Left lung (tissue), 4 donors: ENCODE measurements at regions not wholly inside any gene's neighbourhood (a gene's known extent, or its start where the extent isn't known, plus 50 kb on each side); places are given as distances from the start of the nearest gene placed in this dataset.

Experiments used
- ATAC-seq: fragments of 200-7000 bp; cut with Tn5 transposase; one replicate; pipeline ENCODE4 v1.9.1; 2020; ENCODE audit warnings: moderate library complexity
- DNase-seq, 4 donors: peaks; one replicate each; pipeline ENCODE4 v3.0.0-alpha.2; 2013 to 2020
- H3K27ac ChIP-seq, 2 donors: fragments of 200-600 bp; sonication (generic) in 1 of 2; one replicate each; pipeline versions ENCODE4 v1.5.0 to v1.8.0; 2020 to 2021
- H3K27me3 ChIP-seq, 2 donors: fragments of 200-600 bp; sonication (generic) in 1 of 2; one replicate each; pipeline versions ENCODE4 v1.5.0 to v1.8.0; 2020 to 2021
- H3K36me3 ChIP-seq, 2 donors: fragments of 200-600 bp; sonication (generic) in 1 of 2; one replicate each; pipeline versions ENCODE4 v1.5.0 to v1.8.0; 2020 to 2021
- H3K4me1 ChIP-seq, 2 donors: fragments of 200-600 bp; one replicate each; pipeline ENCODE4 v1.8.0; 2021
- H3K4me3 ChIP-seq, 2 donors: fragments of 200-600 bp; sonication (generic) in 1 of 2; one replicate each; pipeline versions ENCODE4 v1.5.0 to v1.8.0; 2020 to 2021; ENCODE audit warnings: mild to moderate bottlenecking in 1 of 2
- H3K9me3 ChIP-seq, 2 donors: fragments of 200-600 bp; sonication (generic) in 1 of 2; one replicate each; pipeline versions ENCODE4 v1.5.0 to v1.8.0; 2020 to 2021
- intact Hi-C, 2 donors: fragments of 100-400 bp; cut with DNase I; formaldehyde crosslinking; loops; one replicate each; pipeline versions ENCODE4 v1.11.2 to v1.14.2; 2022
- TF ChIP-seq, protein P1 (sequence below), 2 donors: fragments of 200-600 bp; sonication (generic) in 1 of 2; IDR thresholded peaks; one replicate each; pipeline versions ENCODE4 v1.5.0 to v1.8.0; 2021; ENCODE audit warnings: antibody characterized with exemption in 2 of 2
- donor health status: DM: no; HTN: yes; CAD: no.
- donor health status: DM: no; HTN: no; CAD: no.

DNA sequence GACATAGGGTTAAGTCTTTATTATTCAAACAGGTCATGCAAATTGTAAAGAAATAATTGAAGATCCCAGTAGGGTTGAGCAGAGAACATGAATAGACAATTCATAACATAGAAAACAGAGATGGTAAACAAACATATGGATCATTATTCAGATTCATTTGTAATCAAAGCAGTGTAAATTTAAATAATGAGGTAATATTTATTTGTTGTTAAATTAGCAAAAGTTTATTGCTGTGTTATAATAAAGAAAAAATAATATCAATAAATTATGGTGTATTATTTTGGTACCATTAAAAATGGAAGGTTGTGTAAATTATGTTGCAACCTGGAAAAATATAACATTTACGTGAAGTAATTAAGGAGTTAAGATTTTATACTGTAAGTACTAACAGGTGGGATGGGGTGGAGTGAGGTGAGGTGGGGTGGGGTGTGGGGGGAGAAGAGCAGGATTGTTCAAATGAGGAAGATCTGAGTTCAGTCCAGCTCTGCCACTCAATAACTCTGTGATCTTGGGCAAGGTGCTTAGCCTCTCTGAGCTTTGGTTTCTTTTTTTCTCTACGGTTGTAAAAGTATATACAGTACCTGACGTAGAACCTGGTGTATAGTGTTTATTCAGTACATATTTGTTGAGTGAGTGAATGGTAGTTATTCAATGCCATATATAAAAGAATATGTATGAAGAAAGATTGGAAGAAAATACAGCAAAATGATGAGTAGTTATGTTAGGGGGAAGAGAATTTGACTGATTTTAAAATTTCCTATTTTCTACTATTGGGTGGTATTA lies 140.3 kb upstream of the KIF26B start:
- intact Hi-C loops = no loop called here
- no peaks in the 10 kb centered on the region for H3K27me3 ChIP-seq
- DNase-seq (no peak), ATAC-seq (no peak)
- no peak overlapping the region for H3K4me3 ChIP-seq
- no peaks in the 10 kb centered on the region for H3K4me1 ChIP-seq
- no peaks in the 10 kb centered on the region for H3K9me3 ChIP-seq
- H3K36me3 ChIP-seq = no peaks in the 10 kb centered on the region
- H3K27ac ChIP-seq = no peak overlapping the region
- TF ChIP-seq, protein P1, sequence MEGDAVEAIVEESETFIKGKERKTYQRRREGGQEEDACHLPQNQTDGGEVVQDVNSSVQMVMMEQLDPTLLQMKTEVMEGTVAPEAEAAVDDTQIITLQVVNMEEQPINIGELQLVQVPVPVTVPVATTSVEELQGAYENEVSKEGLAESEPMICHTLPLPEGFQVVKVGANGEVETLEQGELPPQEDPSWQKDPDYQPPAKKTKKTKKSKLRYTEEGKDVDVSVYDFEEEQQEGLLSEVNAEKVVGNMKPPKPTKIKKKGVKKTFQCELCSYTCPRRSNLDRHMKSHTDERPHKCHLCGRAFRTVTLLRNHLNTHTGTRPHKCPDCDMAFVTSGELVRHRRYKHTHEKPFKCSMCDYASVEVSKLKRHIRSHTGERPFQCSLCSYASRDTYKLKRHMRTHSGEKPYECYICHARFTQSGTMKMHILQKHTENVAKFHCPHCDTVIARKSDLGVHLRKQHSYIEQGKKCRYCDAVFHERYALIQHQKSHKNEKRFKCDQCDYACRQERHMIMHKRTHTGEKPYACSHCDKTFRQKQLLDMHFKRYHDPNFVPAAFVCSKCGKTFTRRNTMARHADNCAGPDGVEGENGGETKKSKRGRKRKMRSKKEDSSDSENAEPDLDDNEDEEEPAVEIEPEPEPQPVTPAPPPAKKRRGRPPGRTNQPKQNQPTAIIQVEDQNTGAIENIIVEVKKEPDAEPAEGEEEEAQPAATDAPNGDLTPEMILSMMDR (IDR thresholded peaks at IDR 0.05) = no peak

DNA sequence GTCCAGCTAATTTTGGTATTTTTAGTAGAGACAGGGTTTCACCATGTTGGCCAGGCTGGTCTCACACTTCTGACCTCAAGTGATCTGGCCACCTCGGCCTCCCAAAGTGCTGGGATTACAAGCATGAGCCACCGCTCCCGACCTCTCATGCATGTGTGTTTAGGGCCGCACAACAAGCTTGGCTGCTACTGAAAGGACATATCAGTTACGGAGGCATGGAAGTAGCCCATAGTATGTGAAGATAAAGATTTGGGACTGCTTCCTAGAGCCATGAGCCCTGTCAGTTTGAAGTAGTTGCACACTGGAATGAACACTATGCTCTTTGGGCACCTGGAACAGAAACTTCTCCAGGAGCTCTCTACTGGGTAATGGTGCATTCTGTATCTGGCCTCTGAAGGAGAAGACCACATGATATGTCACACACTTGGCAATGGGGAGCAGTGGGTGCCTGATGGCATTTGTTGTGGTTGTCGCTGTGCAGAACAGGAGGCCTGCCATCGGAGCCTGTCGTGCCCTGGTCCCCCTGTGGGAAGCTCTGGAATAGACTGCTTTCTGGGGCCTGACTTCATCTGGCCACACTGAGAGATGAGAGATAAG lies 144.7 kb upstream of the KIF26B start:
- Histone ChIP-seq H3K4me3 (no peak overlapping the region), H3K9me3 (no peaks in the 10 kb centered on the region), H3K27me3 (no peaks in the 10 kb centered on the region), H3K4me1 (no peaks in the 10 kb centered on the region), H3K36me3 (no peaks in the 10 kb centered on the region), H3K27ac (no peak overlapping the region)
- no peak for ATAC-seq
- intact Hi-C loops = no loop called here
- TF ChIP-seq, protein P1 (IDR thresholded peaks at IDR 0.05) = no peak
- DNase-seq = no peak

DNA sequence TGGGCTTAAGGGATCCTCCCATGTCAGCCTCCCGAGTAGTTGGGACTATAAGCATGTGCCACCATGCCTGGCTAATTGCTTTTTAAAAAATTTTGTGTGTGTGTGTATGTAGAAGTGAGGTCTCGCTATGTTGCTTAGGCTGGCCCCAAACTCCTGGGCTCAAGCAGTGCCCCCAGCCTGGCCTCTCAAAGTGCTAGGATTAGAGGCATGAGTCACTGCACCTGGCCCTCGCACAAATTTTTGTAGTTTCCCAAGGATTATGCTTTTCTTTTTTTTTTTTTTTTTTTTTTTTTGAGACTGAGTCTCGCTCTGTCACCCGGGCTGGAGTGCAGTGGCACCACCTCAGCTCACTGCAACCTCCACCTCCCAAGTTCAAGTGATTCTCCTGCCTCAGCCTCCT lies 144.4 kb upstream of the HNRNPU start:
- H3K4me1 ChIP-seq = no peaks in the 10 kb centered on the region
- no peaks in the 10 kb centered on the region for H3K36me3 ChIP-seq
- no peaks in the 10 kb centered on the region for H3K9me3 ChIP-seq
- H3K4me3 ChIP-seq = no peak overlapping the region
- ATAC-seq = no peak
- no peaks in the 10 kb centered on the region for H3K27me3 ChIP-seq
- no peak for DNase-seq
- intact Hi-C loops = no loop called here
- H3K27ac ChIP-seq = no peak overlapping the region
- TF ChIP-seq, protein P1 (IDR thresholded peaks at IDR 0.05) = no peak

DNA sequence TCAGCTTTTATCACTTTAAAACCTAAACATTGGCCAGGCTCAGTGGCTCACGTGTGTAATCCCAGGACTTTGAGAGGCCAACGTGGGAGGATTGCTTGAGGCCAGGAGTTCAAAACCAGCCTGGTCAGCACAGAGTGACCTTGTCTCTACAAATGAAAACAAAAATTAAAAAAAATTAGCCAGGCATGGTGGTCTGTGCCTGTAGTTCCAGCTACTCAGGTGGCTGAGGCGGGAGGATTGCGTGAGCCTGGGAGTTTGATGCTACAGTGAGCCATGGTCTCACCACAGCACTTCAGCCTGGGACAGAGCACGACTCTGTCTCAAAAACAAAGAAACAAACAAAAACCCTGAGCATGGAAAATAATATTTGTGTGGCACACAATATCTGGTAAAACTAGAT lies 143.5 kb upstream of the HNRNPU start:
- no peaks in the 10 kb centered on the region for H3K36me3 ChIP-seq
- H3K4me3 ChIP-seq = no peak overlapping the region
- no peaks in the 10 kb centered on the region for H3K9me3 ChIP-seq
- intact Hi-C loops = no loop called here
- ATAC-seq = no peak
- H3K27me3 ChIP-seq = no peaks in the 10 kb centered on the region
- no peaks in the 10 kb centered on the region for H3K4me1 ChIP-seq
- TF ChIP-seq, protein P1 (IDR thresholded peaks at IDR 0.05) = no peak
- DNase-seq = no peak
- H3K27ac ChIP-seq = no peak overlapping the region

DNA sequence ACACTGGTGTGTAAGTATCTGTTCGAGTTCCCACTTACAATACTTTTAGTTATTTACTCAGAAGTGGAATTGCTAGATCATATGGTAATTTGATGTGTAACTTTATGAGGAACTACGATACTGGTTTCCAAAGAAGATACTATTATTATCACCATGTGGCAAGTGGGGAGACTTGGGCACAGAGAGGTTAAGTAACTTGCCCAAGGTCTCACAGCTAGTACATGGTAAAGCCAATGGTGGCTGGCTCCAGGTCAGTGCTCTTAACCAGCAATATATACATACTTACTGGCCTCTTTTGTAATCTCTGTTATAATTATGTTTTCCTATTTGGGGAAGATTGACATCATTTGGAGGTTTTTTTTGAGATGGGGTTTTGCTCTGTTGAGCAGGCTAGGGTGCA lies 138.9 kb upstream of the HNRNPU start:
- ATAC-seq (no peak), DNase-seq (no peak)
- H3K9me3 ChIP-seq = no peaks in the 10 kb centered on the region
- TF ChIP-seq, protein P1 (IDR thresholded peaks at IDR 0.05) = no peak
- H3K27ac ChIP-seq = no peak overlapping the region
- intact Hi-C loops = no loop called here
- no peak overlapping the region for H3K4me3 ChIP-seq
- no peaks in the 10 kb centered on the region for H3K27me3 ChIP-seq
- H3K36me3 ChIP-seq = no peaks in the 10 kb centered on the region
- no peaks in the 10 kb centered on the region for H3K4me1 ChIP-seq
